HEK293 (cell line): ENCODE measurements at regions not wholly inside any gene's neighbourhood (a gene's known extent, or its start where the extent isn't known, plus 50 kb on each side); places are given as distances from the start of the nearest gene placed in this dataset.

Source experiments
- CTCF ChIA-PET: fragments of 350-600 bp; formaldehyde crosslinking; extraction: SDS; loops from one replicate; lab custom pipeline; 2021; ENCODE audit warnings: antibody characterized with exemption; lab: Yijun Ruan, JAX
- POLR2A ChIA-PET: fragments of 300-600 bp; formaldehyde crosslinking; extraction: SDS; loops from one replicate; lab custom pipeline; 2020; ENCODE audit warnings: antibody characterized with exemption, inconsistent platforms; lab: Yijun Ruan, JAX
- H3K27ac ChIP-seq: fragments of 200-500 bp; sonication (Bioruptor generic); 2 replicates; pipeline ENCODE4 v1.5.1; 2014; ENCODE audit warnings: low read depth, low read length, control low read depth, inconsistent platforms; ENCODE audit errors: extremely low read depth
- H3K36me3 ChIP-seq, 2 experiments: fragments of 200-500 bp in 1 of 2; sonication (Bioruptor generic) in 1 of 2; 1 replicate in 1 of 2; 2 replicates in 1 of 2; pipeline ENCODE4 v1.5.1; 2014 to 2017; ENCODE audit warnings: inconsistent platforms in 2 of 2, low read length in 2 of 2; ENCODE audit not compliant: control insufficient read depth in 2 of 2, insufficient read depth in 1 of 2
- H3K4me1 ChIP-seq: fragments of 200-500 bp; sonication (Bioruptor generic); 2 replicates; pipeline ENCODE4 v1.5.1; 2014; ENCODE audit warnings: mild to moderate bottlenecking, low read length, inconsistent platforms; ENCODE audit not compliant: control insufficient read depth, insufficient read depth
- H3K4me3 ChIP-seq: 2 replicates; pipeline ENCODE4 v1.5.1; 2011; ENCODE audit warnings: low read depth, mild to moderate bottlenecking, control low read depth, low read length, moderate library complexity
- H3K9me3 ChIP-seq: fragments of 200-500 bp; sonication (Bioruptor generic); 2 replicates; pipeline ENCODE4 v1.5.1; 2014; ENCODE audit warnings: low read depth, low read length, inconsistent platforms; ENCODE audit not compliant: control insufficient read depth, insufficient read depth
- HOXC10 ChIP-seq: sonication (generic); formaldehyde crosslinking; IDR thresholded peaks from 2 replicates; pipeline ENCODE4 v1.8.1; 2023; ENCODE audit warnings: mild to moderate bottlenecking, missing genetic modification reagents
- PRDM4 ChIP-seq: fragments of 450-650 bp; formaldehyde crosslinking; IDR thresholded peaks from 2 replicates; pipeline ENCODE4 v1.5.1; 2017; ENCODE audit warnings: missing biosample characterization, missing genetic modification characterization
- SP7 ChIP-seq: fragments of 450-650 bp; formaldehyde crosslinking; IDR thresholded peaks from 2 replicates; pipeline ENCODE4 v1.5.1; 2016; ENCODE audit warnings: missing biosample characterization, missing genetic modification characterization
- ZEB2 ChIP-seq: fragments of 450-650 bp; formaldehyde crosslinking; IDR thresholded peaks from 2 replicates; pipeline ENCODE4 v1.5.1; 2016; ENCODE audit warnings: missing biosample characterization, missing genetic modification characterization
- ZNF169 ChIP-seq: fragments of 450-650 bp; formaldehyde crosslinking; IDR thresholded peaks from 2 replicates; pipeline ENCODE4 v1.5.1; 2016; ENCODE audit warnings: missing biosample characterization, missing genetic modification characterization
- ZNF23 ChIP-seq: fragments of 450-650 bp; formaldehyde crosslinking; IDR thresholded peaks from 2 replicates; pipeline ENCODE4 v1.5.1; 2016; ENCODE audit warnings: missing biosample characterization, missing genetic modification characterization, borderline replicate concordance
- ZNF24 ChIP-seq: fragments of 450-650 bp; formaldehyde crosslinking; IDR thresholded peaks from 2 replicates; pipeline ENCODE4 v1.5.1; 2016; ENCODE audit warnings: missing biosample characterization, missing genetic modification characterization
- ZNF350 ChIP-seq: fragments of 450-650 bp; formaldehyde crosslinking; IDR thresholded peaks from 2 replicates; pipeline ENCODE4 v1.5.0; 2017; ENCODE audit warnings: missing biosample characterization, mild to moderate bottlenecking, missing genetic modification characterization
- ZNF394 ChIP-seq: fragments of 450-650 bp; formaldehyde crosslinking; IDR thresholded peaks from 2 replicates; pipeline ENCODE4 v1.5.1; 2016; ENCODE audit warnings: missing biosample characterization, missing genetic modification characterization, mild to moderate bottlenecking, moderate library complexity, borderline replicate concordance
- ZNF510 ChIP-seq: fragments of 450-650 bp; formaldehyde crosslinking; IDR thresholded peaks from 2 replicates; pipeline ENCODE4 v1.5.1; 2018; ENCODE audit warnings: mild to moderate bottlenecking, missing genetic modification characterization, missing biosample characterization; ENCODE audit not compliant: insufficient replicate concordance
- ZNF521 ChIP-seq: fragments of 450-650 bp; formaldehyde crosslinking; IDR thresholded peaks from 2 replicates; pipeline ENCODE4 v1.5.1; 2017; ENCODE audit warnings: missing biosample characterization, mild to moderate bottlenecking, missing genetic modification characterization
- ZNF544 ChIP-seq: fragments of 450-650 bp; formaldehyde crosslinking; IDR thresholded peaks from 2 replicates; pipeline ENCODE4 v1.5.0; 2017; ENCODE audit warnings: missing biosample characterization, missing genetic modification characterization
- ZNF624 ChIP-seq: fragments of 450-650 bp; formaldehyde crosslinking; IDR thresholded peaks from 2 replicates; pipeline ENCODE4 v1.5.1; 2017; ENCODE audit warnings: missing biosample characterization, missing genetic modification characterization
- ZNF747 ChIP-seq: fragments of 450-650 bp; formaldehyde crosslinking; IDR thresholded peaks from 2 replicates; pipeline ENCODE4 v1.5.1; 2016; ENCODE audit warnings: missing biosample characterization, missing genetic modification characterization
- ZXDB ChIP-seq: fragments of 450-650 bp; formaldehyde crosslinking; IDR thresholded peaks from 2 replicates; pipeline ENCODE4 v1.5.1; 2016; ENCODE audit warnings: missing biosample characterization, missing genetic modification characterization
- TF ChIP-seq, protein P1 (sequence below): fragments of 450-650 bp; formaldehyde crosslinking; IDR thresholded peaks from 2 replicates; pipeline ENCODE4 v1.5.1; 2016; ENCODE audit warnings: missing biosample characterization, missing genetic modification characterization
- TF ChIP-seq, protein P2 (sequence below): fragments of 450-650 bp; formaldehyde crosslinking; IDR thresholded peaks from 2 replicates; pipeline ENCODE4 v1.5.1; 2016; ENCODE audit warnings: missing biosample characterization, missing genetic modification characterization
- TF ChIP-seq, protein P3 (sequence below): fragments of 450-650 bp; formaldehyde crosslinking; IDR thresholded peaks from 2 replicates; pipeline ENCODE4 v1.5.1; 2016; ENCODE audit warnings: missing biosample characterization, missing genetic modification characterization

DNA sequence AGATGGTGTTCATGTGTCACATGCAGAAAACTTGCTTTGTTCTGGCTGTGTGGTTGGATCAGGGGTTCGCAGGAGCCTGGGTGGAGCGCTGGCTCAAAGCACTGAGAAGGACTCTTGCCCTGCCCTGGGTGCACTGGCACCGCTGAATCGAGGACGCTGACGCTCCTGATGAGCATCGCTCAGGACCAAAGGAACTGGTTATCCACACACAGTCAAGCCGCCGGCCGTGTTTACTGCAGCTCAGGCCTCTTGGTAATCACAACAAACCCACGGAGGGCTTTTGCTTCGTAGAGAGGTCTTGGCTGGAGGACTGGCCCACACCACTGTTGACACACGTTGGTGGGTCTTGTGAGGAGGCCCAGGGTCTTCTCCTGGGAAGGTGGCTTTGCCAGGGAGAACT is 299.4 kb upstream of the IRX2 start:
- Histone ChIP-seq H3K9me3 (no peaks in the 10 kb centered on the region), H3K27ac (no peak overlapping the region), H3K4me3 (no peak overlapping the region), H3K36me3 (no peaks in the 10 kb centered on the region), H3K4me1 (no peaks in the 10 kb centered on the region)
- ChIA-PET CTCF (no interaction called here), POLR2A (no interaction called here)
- TF ChIP-seq ZNF350 (no peak), ZNF24 (no peak)

DNA sequence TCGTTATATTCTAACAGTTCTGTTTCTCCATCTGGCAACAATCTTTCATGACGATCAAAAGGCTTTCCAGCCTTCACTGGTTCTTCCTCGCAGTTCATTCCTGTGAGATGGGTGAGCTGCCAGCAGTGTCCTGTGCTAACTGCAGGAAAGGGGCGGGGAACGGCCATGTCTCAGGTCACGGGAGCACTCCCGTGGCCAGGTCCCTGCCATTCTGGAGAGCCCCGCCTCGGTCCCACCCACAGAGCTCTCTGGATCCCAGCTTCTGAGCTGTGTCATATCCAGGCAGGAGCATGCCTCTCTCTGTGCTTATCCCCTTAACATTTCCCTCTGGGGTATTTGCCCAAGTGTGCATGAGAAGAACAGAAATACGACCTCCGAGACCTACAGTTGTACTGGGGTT is 297.8 kb upstream of the IRX2 start:
- Histone ChIP-seq H3K36me3 (no peaks in the 10 kb centered on the region), H3K4me1 (no peaks in the 10 kb centered on the region), H3K9me3 (no peaks in the 10 kb centered on the region), H3K27ac (no peak overlapping the region)
- CTCF ChIA-PET, result no interaction called here
- TF ChIP-seq ZNF169 (tag by site-specific recombination) (no peak), ZEB2 (tag by site-specific recombination) (no peak), PRDM4 (tag by site-specific recombination) (no peak)
- TF ChIP-seq, protein P1, sequence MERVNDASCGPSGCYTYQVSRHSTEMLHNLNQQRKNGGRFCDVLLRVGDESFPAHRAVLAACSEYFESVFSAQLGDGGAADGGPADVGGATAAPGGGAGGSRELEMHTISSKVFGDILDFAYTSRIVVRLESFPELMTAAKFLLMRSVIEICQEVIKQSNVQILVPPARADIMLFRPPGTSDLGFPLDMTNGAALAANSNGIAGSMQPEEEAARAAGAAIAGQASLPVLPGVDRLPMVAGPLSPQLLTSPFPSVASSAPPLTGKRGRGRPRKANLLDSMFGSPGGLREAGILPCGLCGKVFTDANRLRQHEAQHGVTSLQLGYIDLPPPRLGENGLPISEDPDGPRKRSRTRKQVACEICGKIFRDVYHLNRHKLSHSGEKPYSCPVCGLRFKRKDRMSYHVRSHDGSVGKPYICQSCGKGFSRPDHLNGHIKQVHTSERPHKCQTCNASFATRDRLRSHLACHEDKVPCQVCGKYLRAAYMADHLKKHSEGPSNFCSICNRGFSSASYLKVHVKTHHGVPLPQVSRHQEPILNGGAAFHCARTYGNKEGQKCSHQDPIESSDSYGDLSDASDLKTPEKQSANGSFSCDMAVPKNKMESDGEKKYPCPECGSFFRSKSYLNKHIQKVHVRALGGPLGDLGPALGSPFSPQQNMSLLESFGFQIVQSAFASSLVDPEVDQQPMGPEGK, result no peak
- TF ChIP-seq, all 188 proteins: peak for 0
- POLR2A ChIA-PET, result no interaction called here
- no peak overlapping the region for H3K4me3 ChIP-seq

- POLR2A ChIA-PET, result no interaction called here
- CTCF ChIA-PET, result no interaction called here
- H3K9me3 ChIP-seq, result no peaks in the 10 kb centered on the region
- TF ChIP-seq ZNF544 (no peak), ZNF747 (tag by site-specific recombination) (no peak), ZNF23 (no peak), ZNF510 (tag by site-specific recombination) (no peak), ZXDB (tag by site-specific recombination) (no peak), SP7 (tag by site-specific recombination) (no peak)
- TF ChIP-seq, all 188 proteins: peak for 0
- no peaks in the 10 kb centered on the region for H3K4me1 ChIP-seq
- H3K36me3 ChIP-seq, result no peaks in the 10 kb centered on the region
- H3K4me3 ChIP-seq, result no peak overlapping the region
- no peak overlapping the region for H3K27ac ChIP-seq
These were observed 295.8 kb upstream of the IRX2 start for GRCh38 chr5:3047212-3047774.

DNA sequence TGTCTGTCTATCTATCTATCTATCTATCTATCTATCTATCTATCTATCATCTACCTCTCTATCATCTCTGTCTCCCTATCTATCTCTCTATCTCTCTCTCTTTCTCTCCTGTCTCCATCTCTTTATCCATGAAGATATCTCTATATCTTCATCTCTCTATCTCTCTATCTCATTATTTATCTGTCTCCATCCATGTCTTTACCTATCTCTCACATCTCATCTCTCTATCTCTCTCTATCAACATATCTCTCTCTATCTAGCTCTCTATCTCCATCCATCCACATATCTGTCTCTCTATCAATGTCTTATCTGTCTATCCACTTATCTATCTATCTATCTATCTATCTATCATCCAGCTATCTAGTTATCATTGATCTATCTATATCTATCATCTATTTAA is 292.1 kb upstream of the IRX2 start:
- Histone ChIP-seq H3K27ac (no peak overlapping the region), H3K4me3 (no peak overlapping the region), H3K4me1 (no peaks in the 10 kb centered on the region), H3K36me3 (no peaks in the 10 kb centered on the region), H3K9me3 (no peaks in the 10 kb centered on the region)
- ChIA-PET CTCF (no interaction called here), POLR2A (no interaction called here)
- TF ChIP-seq, protein P2, sequence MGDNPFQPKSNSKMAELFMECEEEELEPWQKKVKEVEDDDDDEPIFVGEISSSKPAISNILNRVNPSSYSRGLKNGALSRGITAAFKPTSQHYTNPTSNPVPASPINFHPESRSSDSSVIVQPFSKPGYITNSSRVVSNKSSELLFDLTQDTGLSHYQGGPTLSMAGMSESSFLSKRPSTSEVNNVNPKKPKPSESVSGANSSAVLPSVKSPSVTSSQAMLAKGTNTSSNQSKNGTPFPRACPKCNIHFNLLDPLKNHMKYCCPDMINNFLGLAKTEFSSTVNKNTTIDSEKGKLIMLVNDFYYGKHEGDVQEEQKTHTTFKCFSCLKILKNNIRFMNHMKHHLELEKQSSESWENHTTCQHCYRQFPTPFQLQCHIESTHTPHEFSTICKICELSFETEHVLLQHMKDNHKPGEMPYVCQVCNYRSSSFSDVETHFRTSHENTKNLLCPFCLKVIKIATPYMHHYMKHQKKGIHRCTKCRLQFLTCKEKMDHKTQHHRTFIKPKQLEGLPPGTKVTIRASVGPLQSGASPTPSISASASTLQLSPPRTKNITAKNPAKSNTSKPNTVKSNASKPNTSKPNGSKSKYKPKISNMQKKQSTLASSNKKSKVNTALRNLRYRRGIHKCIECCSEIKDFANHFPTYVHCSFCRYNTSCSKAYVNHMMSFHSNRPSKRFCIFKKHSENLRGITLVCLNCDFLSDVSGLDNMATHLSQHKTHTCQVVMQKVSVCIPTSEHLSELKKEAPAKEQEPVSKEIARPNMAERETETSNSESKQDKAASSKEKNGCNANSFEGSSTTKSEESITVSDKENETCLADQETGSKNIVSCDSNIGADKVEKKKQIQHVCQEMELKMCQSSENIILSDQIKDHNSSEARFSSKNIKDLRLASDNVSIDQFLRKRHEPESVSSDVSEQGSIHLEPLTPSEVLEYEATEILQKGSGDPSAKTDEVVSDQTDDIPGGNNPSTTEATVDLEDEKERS, result no peak
- TF ChIP-seq ZNF521 (tag by site-specific recombination) (no peak), ZNF624 (tag by site-specific recombination) (no peak), HOXC10 (CRISPR knock-in tag) (no peak), ZNF394 (tag by site-specific recombination) (no peak)
- TF ChIP-seq, protein P3, sequence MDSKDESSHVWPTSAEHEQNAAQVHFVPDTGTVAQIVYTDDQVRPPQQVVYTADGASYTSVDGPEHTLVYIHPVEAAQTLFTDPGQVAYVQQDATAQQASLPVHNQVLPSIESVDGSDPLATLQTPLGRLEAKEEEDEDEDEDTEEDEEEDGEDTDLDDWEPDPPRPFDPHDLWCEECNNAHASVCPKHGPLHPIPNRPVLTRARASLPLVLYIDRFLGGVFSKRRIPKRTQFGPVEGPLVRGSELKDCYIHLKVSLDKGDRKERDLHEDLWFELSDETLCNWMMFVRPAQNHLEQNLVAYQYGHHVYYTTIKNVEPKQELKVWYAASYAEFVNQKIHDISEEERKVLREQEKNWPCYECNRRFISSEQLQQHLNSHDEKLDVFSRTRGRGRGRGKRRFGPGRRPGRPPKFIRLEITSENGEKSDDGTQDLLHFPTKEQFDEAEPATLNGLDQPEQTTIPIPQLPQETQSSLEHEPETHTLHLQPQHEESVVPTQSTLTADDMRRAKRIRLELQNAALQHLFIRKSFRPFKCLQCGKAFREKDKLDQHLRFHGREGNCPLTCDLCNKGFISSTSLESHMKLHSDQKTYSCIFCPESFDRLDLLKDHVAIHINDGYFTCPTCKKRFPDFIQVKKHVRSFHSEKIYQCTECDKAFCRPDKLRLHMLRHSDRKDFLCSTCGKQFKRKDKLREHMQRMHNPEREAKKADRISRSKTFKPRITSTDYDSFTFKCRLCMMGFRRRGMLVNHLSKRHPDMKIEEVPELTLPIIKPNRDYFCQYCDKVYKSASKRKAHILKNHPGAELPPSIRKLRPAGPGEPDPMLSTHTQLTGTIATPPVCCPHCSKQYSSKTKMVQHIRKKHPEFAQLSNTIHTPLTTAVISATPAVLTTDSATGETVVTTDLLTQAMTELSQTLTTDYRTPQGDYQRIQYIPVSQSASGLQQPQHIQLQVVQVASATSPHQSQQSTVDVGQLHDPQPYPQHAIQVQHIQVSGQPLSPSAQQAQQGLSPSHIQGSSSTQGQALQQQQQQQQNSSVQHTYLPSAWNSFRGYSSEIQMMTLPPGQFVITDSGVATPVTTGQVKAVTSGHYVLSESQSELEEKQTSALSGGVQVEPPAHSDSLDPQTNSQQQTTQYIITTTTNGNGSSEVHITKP (tag by site-specific recombination), result no peak
